K562 (cell line): ENCODE measurements at regions not wholly inside any gene's neighbourhood (a gene's known extent, or its start where the extent isn't known, plus 50 kb on each side); places are given as distances from the start of the nearest gene placed in this dataset.

Experiments
- ATAC-seq: fragments of 200-7000 bp; cut with Tn5 transposase; 3 replicates; pipeline ENCODE4 v1.9.1; 2020; ENCODE audit warnings: moderate library complexity
- BruUV-seq: library from RNA; stranded (reverse); fragments of 400-500 nt; replicated peaks from 2 replicates; lab custom pipeline; 2021; lab: Mats Ljungman, UMichigan
- CTCF ChIA-PET: fragments of 300-600 bp; formaldehyde crosslinking; extraction: SDS; loops from one replicate; lab custom pipeline; 2021; ENCODE audit warnings: low intra/inter-chr PET ratio; lab: Yijun Ruan, JAX
- POLR2A ChIA-PET: fragments of 300-600, 350-650 bp; sonication (Branson Sonifier 250); formaldehyde crosslinking; extraction: SDS; loops from one replicate; lab custom pipeline; 2021; ENCODE audit warnings: antibody characterized with exemption, inconsistent platforms; lab: Yijun Ruan, JAX
- DNase-seq, 4 experiments: peaks; one replicate each; pipeline versions ENCODE4 v3.0.0 to v3.0.0-alpha.2; 2011 to 2018; ENCODE audit warnings: low spot score in 3 of 4, mixed read lengths in 3 of 4; ENCODE audit errors: extremely low read depth in 1 of 4
- FAIRE-seq: peaks from 2 replicates; lab custom pipeline; 2011; peaks lifted over from hg19 to GRCh38; lab: Jason Lieb, UNC
- H2AFZ ChIP-seq: 2 replicates; pipeline ENCODE4 v1.6.0; 2011; ENCODE audit warnings: low read depth, low read length, control low read depth, inconsistent platforms
- H3K27ac ChIP-seq: fragments of 200-600 bp; 3 replicates; pipeline ENCODE4 v1.8.0; 2011; ENCODE audit warnings: low read depth, mild to moderate bottlenecking, control low read depth, inconsistent platforms, low read length, moderate library complexity, mixed read lengths; ENCODE audit errors: extremely low read depth
- H3K27me3 ChIP-seq, 2 experiments: fragments of 300-600 bp in 1 of 2; 2 replicates in 1 of 2; 3 replicates in 1 of 2; pipeline versions ENCODE4 v1.6.0 to v1.8.0; 2011; ENCODE audit warnings: inconsistent platforms in 2 of 2, low read length in 2 of 2, mild to moderate bottlenecking in 1 of 2, mixed read lengths in 1 of 2, moderate library complexity in 1 of 2; ENCODE audit not compliant: control insufficient read depth in 2 of 2, insufficient read depth in 2 of 2
- H3K36me3 ChIP-seq: fragments of 300-600 bp; 3 replicates; pipeline ENCODE4 v1.8.0; 2011; ENCODE audit warnings: mild to moderate bottlenecking, low read length, inconsistent platforms; ENCODE audit not compliant: control insufficient read depth, insufficient read depth
- H3K4me1 ChIP-seq, 2 experiments: fragments of 200-600 bp in 1 of 2; replicated peaks in 1 of 2; 2 replicates in 1 of 2; 3 replicates in 1 of 2; pipeline versions ENCODE4 v1.5.1 to v1.8.0; 2011; ENCODE audit warnings: inconsistent platforms in 2 of 2, low read length in 2 of 2, mild to moderate bottlenecking in 1 of 2, mixed read lengths in 1 of 2, moderate library complexity in 1 of 2; ENCODE audit not compliant: control insufficient read depth in 2 of 2, insufficient read depth in 2 of 2
- H3K4me2 ChIP-seq: 2 replicates; pipeline ENCODE4 v1.6.1; 2011; ENCODE audit warnings: low read length, control low read depth, inconsistent platforms, mixed read lengths; ENCODE audit not compliant: insufficient read depth
- H3K4me3 ChIP-seq: fragments of 200-600 bp; sonication (generic), shearing (Covaris generic); 2 replicates; pipeline ENCODE4 v1.5.1; 2016; ENCODE audit warnings: control low read depth, inconsistent platforms
- H3K79me2 ChIP-seq: fragments of 200-600 bp; 3 replicates; pipeline ENCODE4 v1.8.0; 2011; ENCODE audit warnings: low read length, inconsistent platforms; ENCODE audit not compliant: control insufficient read depth, insufficient read depth
- H3K9ac ChIP-seq, 2 experiments: 2 replicates each; pipeline versions ENCODE4 v1.6.0 to v1.6.1; 2011; ENCODE audit warnings: low read depth in 2 of 2, low read length in 2 of 2, control low read depth in 1 of 2, inconsistent platforms in 1 of 2, mild to moderate bottlenecking in 1 of 2, mixed read lengths in 1 of 2; ENCODE audit not compliant: insufficient read depth in 1 of 2
- H3K9me1 ChIP-seq: one replicate; pipeline ENCODE4 v1.6.0; 2011; ENCODE audit warnings: inconsistent platforms, mild to moderate bottlenecking, low read length, moderate library complexity; ENCODE audit not compliant: control insufficient read depth, insufficient read depth
- H3K9me3 ChIP-seq: replicated peaks from 2 replicates; pipeline ENCODE4 v1.5.1; 2011; ENCODE audit warnings: low read depth, low read length, inconsistent platforms; ENCODE audit not compliant: control insufficient read depth, insufficient read depth
- H4K20me1 ChIP-seq: replicated peaks from 2 replicates; pipeline ENCODE4 v1.6.1; 2011; ENCODE audit warnings: low read length, inconsistent platforms, mixed read lengths; ENCODE audit not compliant: control insufficient read depth, insufficient read depth
- EGR1 ChIP-seq: fragments of 450-650 bp; conservative IDR thresholded peaks from 2 replicates; pipeline ENCODE4 v1.6.1; 2017; ENCODE audit warnings: mild to moderate bottlenecking
- GABPB1 ChIP-seq: sonication (generic); formaldehyde crosslinking; IDR thresholded peaks from 2 replicates; pipeline ENCODE4 v1.8.0; 2022; ENCODE audit warnings: mild to moderate bottlenecking, missing genetic modification reagents
- MCM7 ChIP-seq, 2 experiments: fragments of 450-650 bp; IDR thresholded peaks; 2 replicates each; pipeline ENCODE4 v1.6.1; 2016 to 2018
- ZKSCAN3 ChIP-seq: fragments of 250-450 bp; sonication (Bioruptor Pico); IDR thresholded peaks from 2 replicates; pipeline ENCODE4 v1.4.0; 2020
- ZNF174 ChIP-seq: fragments of 250-450 bp; sonication (Bioruptor Pico); IDR thresholded peaks from 2 replicates; pipeline ENCODE4 v1.4.0; 2020; ENCODE audit warnings: mild to moderate bottlenecking
- ZNF184 ChIP-seq: sonication (generic); formaldehyde crosslinking; IDR thresholded peaks from 2 replicates; pipeline ENCODE4 v1.5.0; 2020; ENCODE audit warnings: missing genetic modification reagents
- ZNF76 ChIP-seq: fragments of 250-450 bp; sonication (Bioruptor Pico); IDR thresholded peaks from 2 replicates; pipeline ENCODE4 v1.4.0; 2020; ENCODE audit warnings: mild to moderate bottlenecking, moderate library complexity, borderline replicate concordance
- WGBS: fragments of 100-300 bp; shearing (Covaris generic); methylation state at CpG from one replicate; pipeline ENCODE4 v1.1.6; 2016; ENCODE audit warnings: low coverage, mixed read lengths; ENCODE audit not compliant: insufficient coverage; ENCODE audit errors: missing lambda C conversion rate; 5-methylcytosine and 5-hydroxymethylcytosine counted together
- in situ Hi-C: fragments of 300-500 bp; cut with MboI; formaldehyde crosslinking; loops from 4 replicates; pipeline ENCODE4 v1.15.0; 2018; ENCODE audit warnings: inconsistent platforms, mixed read lengths
- intact Hi-C: fragments of 100-400 bp; cut with micrococcal nuclease; formaldehyde crosslinking; loops from 2 replicates; pipeline ENCODE4 v1.14.2; 2022
- TF ChIP-seq, protein P1 (sequence below): fragments of 450-650 bp; formaldehyde crosslinking; IDR thresholded peaks from 2 replicates; pipeline ENCODE4 v1.4.0; 2020; ENCODE audit warnings: mild to moderate bottlenecking, mixed read lengths

DNA sequence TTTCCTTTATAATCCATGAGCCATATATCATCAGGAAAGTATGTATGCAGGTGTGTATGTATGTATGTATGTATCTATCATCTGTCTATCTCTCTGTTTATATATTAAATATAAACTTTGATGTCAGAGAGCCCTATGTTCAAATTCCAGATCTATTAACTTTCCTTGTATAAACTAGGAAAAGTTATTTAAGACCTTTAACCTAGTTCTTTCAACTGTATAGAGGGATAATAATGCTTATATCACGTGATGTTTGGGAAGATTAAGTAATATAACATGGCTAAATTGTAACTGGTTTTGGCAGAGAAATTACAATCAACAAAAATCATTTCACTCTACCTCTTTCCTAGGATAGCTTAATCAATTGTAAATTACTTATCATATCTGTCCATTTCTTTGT is 628.3 kb upstream of the IGFBP3 start:
- ATAC-seq (no peak), FAIRE-seq (no peak), DNase-seq (no peak)
- 0% methylated on average over 1 of the region's 1 CpG for WGBS
- Histone ChIP-seq H2AFZ (no peak overlapping the region), H3K4me3 (no peak overlapping the region), H3K4me2 (no peak overlapping the region), H3K9ac (no peak overlapping the region), H3K4me1 (no peaks in the 10 kb centered on the region), H3K36me3 (no peaks in the 10 kb centered on the region), H4K20me1 (no peaks in the 10 kb centered on the region), H3K27me3 (no peaks in the 10 kb centered on the region), H3K79me2 (no peaks in the 10 kb centered on the region), H3K9me1 (no peaks in the 10 kb centered on the region), H3K27ac (no peak overlapping the region), H3K9me3 (0 out of 2 replicates have a peak, but pooled peaks cover 2% of the 10 kb centered on the region)
- CTCF ChIA-PET, result no interaction called here
- intact Hi-C loops, result no loop called here
- POLR2A ChIA-PET, result no interaction called here
- TF ChIP-seq, protein P1, sequence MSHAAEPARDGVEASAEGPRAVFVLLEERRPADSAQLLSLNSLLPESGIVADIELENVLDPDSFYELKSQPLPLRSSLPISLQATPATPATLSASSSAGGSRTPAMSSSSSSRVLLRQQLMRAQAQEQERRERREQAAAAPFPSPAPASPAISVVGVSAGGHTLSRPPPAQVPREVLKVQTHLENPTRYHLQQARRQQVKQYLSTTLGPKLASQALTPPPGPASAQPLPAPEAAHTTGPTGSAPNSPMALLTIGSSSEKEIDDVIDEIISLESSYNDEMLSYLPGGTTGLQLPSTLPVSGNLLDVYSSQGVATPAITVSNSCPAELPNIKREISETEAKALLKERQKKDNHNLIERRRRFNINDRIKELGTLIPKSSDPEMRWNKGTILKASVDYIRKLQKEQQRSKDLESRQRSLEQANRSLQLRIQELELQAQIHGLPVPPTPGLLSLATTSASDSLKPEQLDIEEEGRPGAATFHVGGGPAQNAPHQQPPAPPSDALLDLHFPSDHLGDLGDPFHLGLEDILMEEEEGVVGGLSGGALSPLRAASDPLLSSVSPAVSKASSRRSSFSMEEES (CRISPR knock-in tag), result peak; percentile 79
- no peak for TF ChIP-seq ZNF76
- in situ Hi-C loops, result no loop called here
- no TSS peak for BruUV-seq

DNA sequence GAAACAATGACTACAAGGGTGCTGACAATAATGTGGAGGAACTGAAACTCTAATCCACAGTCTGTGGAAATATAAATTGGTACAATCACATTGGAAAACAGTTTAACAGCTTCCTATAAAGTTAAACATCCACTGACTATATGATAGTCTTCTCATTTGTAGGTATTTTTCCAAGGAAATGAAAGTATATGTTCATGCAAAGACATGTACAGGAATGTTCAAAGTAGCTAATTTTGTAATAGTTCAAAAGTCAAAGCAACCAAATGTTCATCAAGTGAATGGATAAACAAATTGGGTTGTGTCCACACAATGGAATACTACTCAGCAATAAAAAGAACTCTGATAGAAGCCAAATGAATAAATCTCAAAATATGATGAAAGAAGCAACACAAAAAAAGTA is 626.0 kb upstream of the IGFBP3 start:
- no peaks in the 10 kb centered on the region for H3K9me1 ChIP-seq
- H2AFZ ChIP-seq, result no peak overlapping the region
- H3K27ac ChIP-seq, result no peak overlapping the region
- TF ChIP-seq ZNF174 (CRISPR knock-in tag) (no peak), GABPB1 (CRISPR knock-in tag) (no peak), EGR1 (no peak), ZNF184 (no peak), ZKSCAN3 (CRISPR knock-in tag) (no peak), MCM7 (IDR thresholded peaks at IDR 0.05) (no peak)
- TF ChIP-seq, all 486 proteins: peak for 0
- FAIRE-seq (no peak), DNase-seq (no peak), ATAC-seq (no peak)
- H3K79me2 ChIP-seq, result no peaks in the 10 kb centered on the region
- in situ Hi-C loops (no loop called here), intact Hi-C loops (no loop called here)
- CTCF ChIA-PET, result no interaction called here
- BruUV-seq, result no TSS peak
- H3K27me3 ChIP-seq, result no peaks in the 10 kb centered on the region
- no peak overlapping the region for H3K4me3 ChIP-seq
- H4K20me1 ChIP-seq, result no peaks in the 10 kb centered on the region
- H3K36me3 ChIP-seq, result no peaks in the 10 kb centered on the region
- H3K4me1 ChIP-seq, result no peaks in the 10 kb centered on the region
- H3K9me3 ChIP-seq, result 0 out of 2 replicates have a peak, but pooled peaks cover 2% of the 10 kb centered on the region
- POLR2A ChIA-PET, result no interaction called here
- H3K4me2 ChIP-seq, result no peak overlapping the region
- no peak overlapping the region for H3K9ac ChIP-seq
